PFSK-1 (cell line): ENCODE measurements at regions not wholly inside any gene's neighbourhood (a gene's known extent, or its start where the extent isn't known, plus 50 kb on each side); places are given as distances from the start of the nearest gene placed in this dataset.

Source experiments
- POLR2AphosphoS5 ChIP-seq: IDR thresholded peaks from 2 replicates; pipeline ENCODE4 v1.6.1; 2012; ENCODE audit warnings: low read depth, mild to moderate bottlenecking, control low read depth, low read length, moderate library complexity
- REST ChIP-seq, 2 experiments: IDR thresholded peaks; 2 replicates each; pipeline versions ENCODE4 v1.6.1 to v1.8.0; 2011 to 2012; ENCODE audit warnings: low read depth in 2 of 2, low read length in 2 of 2, control low read depth in 1 of 2, inconsistent platforms in 1 of 2, mild to moderate bottlenecking in 1 of 2, moderate library complexity in 1 of 2; ENCODE audit not compliant: insufficient read depth in 1 of 2

- no peak for TF ChIP-seq POLR2AphosphoS5
- TF ChIP-seq REST (IDR thresholded peaks at IDR 0.05; ENCODE audit: insufficient read depth in 1 of 2, low read depth in 2 of 2, low read length in 2 of 2): no peak
These were observed 124.5 kb upstream of the USP24 start for GRCh38 chr1:55339681-55340080.
